HG03565 (cell line): ENCODE measurements at regions not wholly inside any gene's neighbourhood (a gene's known extent, or its start where the extent isn't known, plus 50 kb on each side); places are given as distances from the start of the nearest gene placed in this dataset.
"Not testable (repeated sequence)": the region's sequence is repeated elsewhere in the genome, so short reads cannot be mapped to it uniquely, and the experiment has no call there.

ENCODE experiments used
- ATAC-seq: cut with Tn5 transposase; IDR thresholded peaks from one replicate; pipeline ENCODE4 v1.9.1; 2021; ENCODE audit warnings: mild to moderate bottlenecking, moderate library complexity; ENCODE audit not compliant: unreplicated experiment

GRCh38 chr1:31485166-31485565 is 72.2 kb downstream of the SERINC2 start:
- no peak for ATAC-seq

GRCh38 chr1:31487143-31487542 is 74.1 kb downstream of the SERINC2 start:
- ATAC-seq: no peak

- no peak for ATAC-seq
These were observed 74.8 kb downstream of the SERINC2 start for GRCh38 chr1:31487721-31488293.

GRCh38 chr1:31488528-31488927 is 75.5 kb downstream of the SERINC2 start:
- ATAC-seq: no peak

- ATAC-seq: not testable (repeated sequence)
These were observed 76.6 kb downstream of the SERINC2 start for GRCh38 chr1:31489575-31489974.

- ATAC-seq: not testable (repeated sequence)
These were observed 77.6 kb downstream of the SERINC2 start for GRCh38 chr1:31490596-31490995.

GRCh38 chr1:31495351-31495750 is 81.0 kb upstream of the TINAGL1 start:
- not testable (repeated sequence) for ATAC-seq

- not testable (repeated sequence) for ATAC-seq
These were observed 80.5 kb upstream of the TINAGL1 start for GRCh38 chr1:31495770-31496169.

- ATAC-seq: no peak
These were observed 78.7 kb upstream of the TINAGL1 start for GRCh38 chr1:31497601-31498000.

- no peak for ATAC-seq
These were observed 77.8 kb upstream of the TINAGL1 start for GRCh38 chr1:31498376-31499040.

GRCh38 chr1:31501505-31501904 is 74.8 kb upstream of the TINAGL1 start:
- ATAC-seq: no peak

- ATAC-seq: no peak
These were observed 74.1 kb upstream of the TINAGL1 start for GRCh38 chr1:31502253-31502652.

GRCh38 chr1:31502926-31503511 is 73.3 kb upstream of the TINAGL1 start:
- no peak for ATAC-seq

- ATAC-seq: no peak
These were observed 72.7 kb upstream of the TINAGL1 start for GRCh38 chr1:31503570-31503969.

- ATAC-seq: no peak
These were observed 72.3 kb upstream of the TINAGL1 start for GRCh38 chr1:31504001-31504400.

- peak; percentile 37 for ATAC-seq
These were observed 70.3 kb upstream of the TINAGL1 start for GRCh38 chr1:31505911-31506497.

- ATAC-seq: no peak
These were observed 69.1 kb upstream of the TINAGL1 start for GRCh38 chr1:31507221-31507620.

- no peak for ATAC-seq
These were observed 68.4 kb upstream of the TINAGL1 start for GRCh38 chr1:31507676-31508530.

- no peak for ATAC-seq
These were observed 66.9 kb upstream of the TINAGL1 start for GRCh38 chr1:31509124-31510072.

- ATAC-seq: no peak
These were observed 66.0 kb upstream of the TINAGL1 start for GRCh38 chr1:31510304-31510703.
